SU-DHL-6 (cell line): ENCODE measurements at regions not wholly inside any gene's neighbourhood (a gene's known extent, or its start where the extent isn't known, plus 50 kb on each side); places are given as distances from the start of the nearest gene placed in this dataset.

Experiments
- CTCF ChIP-seq: fragments of 200-600 bp; sonication (generic); IDR thresholded peaks from one replicate; pipeline ENCODE4 v1.5.1; 2017; ENCODE audit warnings: antibody characterized with exemption, mild to moderate bottlenecking, low read length, moderate library complexity; ENCODE audit not compliant: insufficient read depth, poor library complexity, severe bottlenecking
- EZH2phosphoT487 ChIP-seq: fragments of 200-600 bp; sonication (generic), shearing (Covaris generic); conservative IDR thresholded peaks from 2 replicates; pipeline ENCODE4 v1.6.1; 2018; ENCODE audit warnings: mild to moderate bottlenecking, antibody characterized with exemption, low read length, moderate library complexity, mixed read lengths

GRCh38 chr2:146547236-146547635 is 1297.6 kb upstream of the ACVR2A start:
- no peak for TF ChIP-seq CTCF
- no peak for TF ChIP-seq EZH2phosphoT487
